Uterus (tissue), 3 donors: ENCODE measurements at regions not wholly inside any gene's neighbourhood (a gene's known extent, or its start where the extent isn't known, plus 50 kb on each side); places are given as distances from the start of the nearest gene placed in this dataset.

Source experiments
- DNase-seq, 2 donors: peaks; one replicate each; pipeline ENCODE4 v3.0.0-alpha.2; 2019 to 2020
- H3K27ac ChIP-seq, 2 donors: fragments of 200-600 bp; sonication (generic); 1 replicate in 1 of 2; 2 replicates in 1 of 2; pipeline ENCODE4 v1.5.1; 2016 to 2018
- H3K27me3 ChIP-seq, 2 donors: fragments of 200-600 bp; sonication (generic); one replicate each; pipeline ENCODE4 v1.5.1; 2018 to 2019; ENCODE audit warnings: control low read depth in 1 of 2
- H3K36me3 ChIP-seq, 2 donors: fragments of 200-600 bp; sonication (generic); one replicate each; pipeline ENCODE4 v1.5.1; 2019; ENCODE audit warnings: control low read depth in 1 of 2
- H3K4me1 ChIP-seq, 2 donors: fragments of 200-600 bp; sonication (generic); one replicate each; pipeline ENCODE4 v1.5.1; 2018 to 2019; ENCODE audit warnings: control low read depth in 1 of 2
- H3K4me3 ChIP-seq, 2 donors: fragments of 200-600 bp; sonication (generic); 1 replicate in 1 of 2; 2 replicates in 1 of 2; pipeline ENCODE4 v1.5.1; 2018 to 2019; ENCODE audit warnings: mild to moderate bottlenecking in 1 of 2
- H3K9me3 ChIP-seq, 2 donors: fragments of 200-600 bp; sonication (generic); one replicate each; pipeline ENCODE4 v1.5.1; 2019; ENCODE audit warnings: control low read depth in 1 of 2
- POLR2A ChIP-seq, 2 donors: fragments of 450-650 bp; IDR thresholded peaks; one replicate each; pipeline ENCODE4 v1.6.1; 2016; ENCODE audit warnings: antibody characterized with exemption in 2 of 2, mild to moderate bottlenecking in 1 of 2, moderate library complexity in 1 of 2
- intact Hi-C: fragments of 100-400 bp; cut with DNase I; formaldehyde crosslinking; loops from one replicate; pipeline ENCODE4 v1.15.1; 2023; ENCODE audit warnings: low total_unique reads
- TF ChIP-seq, protein P1 (sequence below), 4 experiments: fragments of 200-600 bp in 2 of 4; fragments of 450-650 bp in 2 of 4; sonication (generic) in 2 of 4; IDR thresholded peaks; one replicate each; pipeline ENCODE4 v1.5.1; 2016 to 2019; ENCODE audit warnings: antibody characterized with exemption in 4 of 4, mild to moderate bottlenecking in 2 of 4, moderate library complexity in 1 of 4
- donor health status: DM: yes; HTN: yes; CAD: no.

DNA sequence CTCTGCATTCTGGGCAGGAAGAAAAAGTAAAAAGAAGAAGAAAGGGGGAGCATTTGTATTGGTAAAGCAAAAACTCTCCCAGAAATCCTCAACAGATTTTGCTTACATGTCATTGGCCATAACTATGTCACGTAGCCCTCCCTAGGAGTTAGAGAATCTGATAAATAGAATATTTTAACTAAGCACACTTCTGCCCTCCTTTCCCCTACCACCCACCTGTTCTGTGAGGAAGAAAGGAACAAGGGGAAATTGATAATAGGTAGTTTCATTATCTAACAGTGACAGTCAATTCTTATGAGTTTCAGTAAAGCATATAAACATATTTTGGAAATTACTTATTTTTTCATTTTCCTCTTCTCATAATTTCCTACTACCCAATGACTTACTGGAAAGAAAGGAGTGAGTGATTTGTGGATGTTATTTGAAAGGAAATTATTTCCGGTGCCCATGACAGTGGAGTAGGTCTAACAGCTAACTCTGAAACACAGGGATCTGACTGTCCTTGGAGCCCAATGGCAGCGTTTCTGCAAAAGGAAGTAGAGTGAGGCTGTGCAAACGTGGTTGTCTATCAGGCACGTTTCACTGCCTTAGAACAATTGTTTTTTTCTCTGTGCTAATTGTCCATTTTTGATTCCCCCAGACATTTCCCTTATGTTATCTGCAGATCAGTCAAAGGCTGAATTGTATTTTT is 128.6 kb upstream of the MDFIC start:
- intact Hi-C loops, result no loop called here

DNA sequence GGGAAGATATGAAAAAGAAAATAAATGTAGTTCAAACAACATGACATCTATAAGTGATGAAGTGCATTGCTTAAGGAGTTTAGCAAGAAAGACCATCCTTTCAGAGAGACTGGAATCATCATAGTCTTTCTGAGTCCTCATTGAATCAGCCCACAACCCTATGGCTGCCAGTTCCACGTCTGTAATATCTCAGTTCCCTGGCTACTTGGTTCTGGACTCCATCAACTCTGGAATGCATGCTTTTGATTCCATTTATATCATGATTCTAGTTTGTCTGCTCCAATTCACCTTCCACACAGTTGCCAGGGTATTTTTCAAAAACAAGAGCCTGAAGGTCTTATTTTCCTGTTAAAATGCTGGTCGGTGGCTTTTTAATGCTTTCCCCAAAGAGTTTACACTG is 126.4 kb upstream of the MDFIC start:
- Histone ChIP-seq H3K4me3 (no peak overlapping the region), H3K36me3 (no peaks in the 10 kb centered on the region), H3K27ac (no peak overlapping the region), H3K27me3 (no peaks in the 10 kb centered on the region), H3K4me1 (no peaks in the 10 kb centered on the region), H3K9me3 (no peaks in the 10 kb centered on the region)
- DNase-seq, result no peak
- TF ChIP-seq, protein P1, sequence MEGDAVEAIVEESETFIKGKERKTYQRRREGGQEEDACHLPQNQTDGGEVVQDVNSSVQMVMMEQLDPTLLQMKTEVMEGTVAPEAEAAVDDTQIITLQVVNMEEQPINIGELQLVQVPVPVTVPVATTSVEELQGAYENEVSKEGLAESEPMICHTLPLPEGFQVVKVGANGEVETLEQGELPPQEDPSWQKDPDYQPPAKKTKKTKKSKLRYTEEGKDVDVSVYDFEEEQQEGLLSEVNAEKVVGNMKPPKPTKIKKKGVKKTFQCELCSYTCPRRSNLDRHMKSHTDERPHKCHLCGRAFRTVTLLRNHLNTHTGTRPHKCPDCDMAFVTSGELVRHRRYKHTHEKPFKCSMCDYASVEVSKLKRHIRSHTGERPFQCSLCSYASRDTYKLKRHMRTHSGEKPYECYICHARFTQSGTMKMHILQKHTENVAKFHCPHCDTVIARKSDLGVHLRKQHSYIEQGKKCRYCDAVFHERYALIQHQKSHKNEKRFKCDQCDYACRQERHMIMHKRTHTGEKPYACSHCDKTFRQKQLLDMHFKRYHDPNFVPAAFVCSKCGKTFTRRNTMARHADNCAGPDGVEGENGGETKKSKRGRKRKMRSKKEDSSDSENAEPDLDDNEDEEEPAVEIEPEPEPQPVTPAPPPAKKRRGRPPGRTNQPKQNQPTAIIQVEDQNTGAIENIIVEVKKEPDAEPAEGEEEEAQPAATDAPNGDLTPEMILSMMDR (IDR thresholded peaks at IDR 0.05), result no peak
- TF ChIP-seq POLR2A (IDR thresholded peaks at IDR 0.05), result no peak
- intact Hi-C loops, result no loop called here

More for the DNA sequence above, 128.6 kb upstream of the MDFIC start:
- Histone ChIP-seq H3K27ac (no peak overlapping the region), H3K27me3 (no peaks in the 10 kb centered on the region), H3K9me3 (no peaks in the 10 kb centered on the region), H3K4me3 (no peak overlapping the region), H3K4me1 (no peaks in the 10 kb centered on the region), H3K36me3 (no peaks in the 10 kb centered on the region)
- DNase-seq, result no peak
- TF ChIP-seq, protein P1 (IDR thresholded peaks at IDR 0.05), result no peak
- no peak for TF ChIP-seq POLR2A (IDR thresholded peaks at IDR 0.05)

DNA sequence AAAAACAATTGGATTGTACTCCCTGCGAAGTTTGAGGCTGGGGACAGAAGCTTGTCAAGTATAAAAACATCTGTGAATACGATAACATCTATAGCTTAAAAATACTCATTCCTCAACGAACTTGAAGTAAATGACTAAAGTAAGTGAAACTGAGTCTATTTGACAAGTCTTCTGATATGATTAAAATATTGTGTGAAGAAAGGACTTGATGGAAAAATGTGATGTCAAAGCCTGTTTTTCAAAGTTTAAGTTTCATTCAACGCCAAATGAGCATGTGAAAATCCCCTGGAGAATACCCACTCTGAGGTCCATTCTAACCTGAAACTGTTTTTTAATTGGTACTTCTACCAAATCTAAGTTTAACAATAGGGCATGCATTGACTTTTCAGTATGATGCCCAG is 122.3 kb upstream of the MDFIC start:
- Histone ChIP-seq H3K36me3 (no peaks in the 10 kb centered on the region), H3K27ac (no peak overlapping the region), H3K9me3 (no peaks in the 10 kb centered on the region), H3K4me3 (no peak overlapping the region), H3K27me3 (no peaks in the 10 kb centered on the region), H3K4me1 (no peaks in the 10 kb centered on the region)
- DNase-seq, result no peak
- intact Hi-C loops, result no loop called here
- no peak for TF ChIP-seq POLR2A (IDR thresholded peaks at IDR 0.05)
- TF ChIP-seq, protein P1 (IDR thresholded peaks at IDR 0.05), result no peak

DNA sequence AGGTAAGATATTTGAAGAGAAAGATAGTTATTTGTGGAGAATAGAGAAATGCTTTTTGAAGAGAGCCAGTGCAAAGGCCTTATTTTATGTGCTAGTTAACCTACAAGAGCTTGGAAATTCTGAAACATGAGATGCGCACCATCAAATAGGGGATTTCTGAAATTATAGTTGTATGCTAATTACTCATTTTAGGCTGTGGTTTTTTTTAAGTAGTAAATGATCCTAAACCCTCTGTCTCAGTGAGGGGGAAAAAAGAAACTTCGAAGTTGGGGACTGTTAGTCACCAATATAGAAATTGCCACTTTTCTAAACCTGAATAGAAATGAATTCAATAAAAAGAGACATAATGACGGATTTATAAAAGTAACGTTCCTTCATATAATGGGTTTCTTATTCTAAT is 119.3 kb upstream of the MDFIC start:
- DNase-seq, result no peak
- intact Hi-C loops, result no loop called here
- H3K4me3 ChIP-seq, result no peak overlapping the region
- TF ChIP-seq, protein P1 (IDR thresholded peaks at IDR 0.05), result no peak
- no peaks in the 10 kb centered on the region for H3K27me3 ChIP-seq
- H3K4me1 ChIP-seq, result no peaks in the 10 kb centered on the region
- H3K36me3 ChIP-seq, result no peaks in the 10 kb centered on the region
- H3K27ac ChIP-seq, result no peak overlapping the region
- H3K9me3 ChIP-seq, result no peaks in the 10 kb centered on the region

GRCh38 chr7:114806590-114807162 is 115.2 kb upstream of the MDFIC start:
- Histone ChIP-seq H3K27ac (no peak overlapping the region), H3K4me3 (no peak overlapping the region), H3K9me3 (no peaks in the 10 kb centered on the region), H3K36me3 (no peaks in the 10 kb centered on the region), H3K27me3 (no peaks in the 10 kb centered on the region), H3K4me1 (no peaks in the 10 kb centered on the region)
- DNase-seq, result peak in 1 of 2 donors; percentile 16
- intact Hi-C loops, result no loop called here
- TF ChIP-seq POLR2A (IDR thresholded peaks at IDR 0.05), result no peak
- TF ChIP-seq, protein P1 (IDR thresholded peaks at IDR 0.05), result no peak
